HFFc6 (cell line): ENCODE measurements at regions not wholly inside any gene's neighbourhood (a gene's known extent, or its start where the extent isn't known, plus 50 kb on each side); places are given as distances from the start of the nearest gene placed in this dataset.

ENCODE experiments used
- DNase-seq: peaks from one replicate; pipeline ENCODE4 v3.0.0-alpha.2; 2018
- H3K27ac Mint-ChIP-seq: 2 replicates; pipeline ENCODE4 v1.8.0; 2020; ENCODE audit warnings: mild to moderate bottlenecking, mixed read lengths
- H3K27me3 Mint-ChIP-seq: 2 replicates; pipeline ENCODE4 v1.8.0; 2021; ENCODE audit warnings: mild to moderate bottlenecking, moderate library complexity, mixed read lengths; ENCODE audit not compliant: insufficient read depth
- H3K36me3 Mint-ChIP-seq: 2 replicates; pipeline ENCODE4 v1.8.0; 2021; ENCODE audit warnings: low read depth, mixed read lengths
- H3K4me1 Mint-ChIP-seq: 2 replicates; pipeline ENCODE4 v1.8.0; 2020; ENCODE audit warnings: low read depth, mixed read lengths
- H3K4me3 Mint-ChIP-seq: 2 replicates; pipeline ENCODE4 v1.8.0; 2020; ENCODE audit warnings: mild to moderate bottlenecking, moderate library complexity, mixed read lengths
- H3K9me3 Mint-ChIP-seq: 2 replicates; pipeline ENCODE4 v1.8.0; 2020; ENCODE audit warnings: mild to moderate bottlenecking, mixed read lengths
- CTCF ChIP-seq: fragments of 200-600 bp; sonication (generic); IDR thresholded peaks from 2 replicates; pipeline ENCODE4 v1.5.0; 2021; ENCODE audit warnings: antibody characterized with exemption, mild to moderate bottlenecking

- peaks cover 23% of the 10 kb centered on the region for H3K4me1 Mint-ChIP-seq
- peaks cover 7% of the 10 kb centered on the region for H3K27me3 Mint-ChIP-seq
- TF ChIP-seq CTCF, result no peak
- H3K27ac Mint-ChIP-seq, result no peak overlapping the region
- no peaks in the 10 kb centered on the region for H3K36me3 Mint-ChIP-seq
- H3K4me3 Mint-ChIP-seq, result no peak overlapping the region
- no peaks in the 10 kb centered on the region for H3K9me3 Mint-ChIP-seq
- no peak for DNase-seq
These were observed 208.7 kb upstream of the RAI14 start for GRCh38 chr5:34447424-34447823.

GRCh38 chr5:34449639-34450038 lies 206.5 kb upstream of the RAI14 start:
- H3K36me3 Mint-ChIP-seq, result no peaks in the 10 kb centered on the region
- peaks cover 7% of the 10 kb centered on the region for H3K27me3 Mint-ChIP-seq
- H3K9me3 Mint-ChIP-seq, result no peaks in the 10 kb centered on the region
- no peak for DNase-seq
- no peak overlapping the region for H3K4me3 Mint-ChIP-seq
- H3K27ac Mint-ChIP-seq, result no peak overlapping the region
- peaks cover 39% of the 10 kb centered on the region for H3K4me1 Mint-ChIP-seq
- TF ChIP-seq CTCF, result no peak

- Mint-ChIP-seq H3K27ac (no peak overlapping the region), H3K27me3 (peaks cover 7% of the 10 kb centered on the region), H3K4me1 (peaks cover 46% of the 10 kb centered on the region), H3K4me3 (no peak overlapping the region), H3K36me3 (no peaks in the 10 kb centered on the region), H3K9me3 (no peaks in the 10 kb centered on the region)
- TF ChIP-seq CTCF, result no peak
- DNase-seq, result no peak
These were observed 205.8 kb upstream of the RAI14 start for GRCh38 chr5:34450338-34450737.

DNA sequence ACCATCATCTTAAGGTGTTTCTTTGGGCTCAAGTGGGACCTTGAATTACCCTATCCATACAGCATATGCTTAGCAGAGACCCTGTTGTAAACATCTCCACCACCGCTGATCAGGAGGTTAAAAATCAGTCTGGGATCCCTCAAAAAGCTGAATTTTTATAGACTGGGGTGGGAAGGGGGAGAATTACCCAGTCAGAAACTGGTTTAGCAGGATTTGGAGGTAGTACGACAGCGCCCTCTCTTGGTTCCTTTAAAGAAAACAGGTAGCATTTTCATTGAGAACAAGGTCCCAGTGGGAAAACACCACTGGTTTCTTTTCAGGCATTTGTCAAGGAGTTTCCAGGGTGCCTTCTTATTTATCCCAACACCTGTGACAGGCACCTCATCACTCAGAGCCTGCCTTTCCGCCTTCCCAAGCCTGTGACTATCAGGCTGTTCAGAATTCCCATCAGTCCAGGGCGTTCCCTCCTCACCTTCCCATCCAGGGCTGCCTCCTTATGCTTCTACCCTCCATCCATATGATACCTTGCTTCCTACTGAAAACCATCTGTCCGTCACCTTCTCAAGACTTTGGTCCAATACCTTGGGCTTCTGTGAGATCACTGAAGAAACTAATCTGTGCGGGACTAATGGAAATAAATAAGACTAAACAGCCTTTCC lies 203.8 kb upstream of the RAI14 start:
- Mint-ChIP-seq H3K9me3 (no peaks in the 10 kb centered on the region), H3K27me3 (peaks cover 9% of the 10 kb centered on the region), H3K36me3 (no peaks in the 10 kb centered on the region), H3K27ac (no peak overlapping the region), H3K4me3 (no peak overlapping the region), H3K4me1 (peaks cover 55% of the 10 kb centered on the region)
- DNase-seq, result peak; percentile 25
- TF ChIP-seq CTCF, result peak; percentile 79

GRCh38 chr5:34455098-34455497 lies 201.0 kb upstream of the RAI14 start:
- no peak overlapping the region for H3K27ac Mint-ChIP-seq
- TF ChIP-seq CTCF, result no peak
- DNase-seq, result no peak
- H3K27me3 Mint-ChIP-seq, result peaks cover 1% of the 10 kb centered on the region; the same call in 1 of the 2 replicates
- peaks cover 50% of the 10 kb centered on the region for H3K4me1 Mint-ChIP-seq
- no peaks in the 10 kb centered on the region for H3K36me3 Mint-ChIP-seq
- peaks cover 7% of the 10 kb centered on the region for H3K9me3 Mint-ChIP-seq
- peak overlapping the region; percentile 57; the same call in 1 of the 2 replicates for H3K4me3 Mint-ChIP-seq
